Neural cell (in vitro differentiated cells): ENCODE measurements at regions not wholly inside any gene's neighbourhood (a gene's known extent, or its start where the extent isn't known, plus 50 kb on each side); places are given as distances from the start of the nearest gene placed in this dataset.

Experiments
- H2AFZ ChIP-seq: fragments of 200-600, 300-800 bp; sonication (generic), shearing (Covaris generic); 2 replicates; pipeline ENCODE4 v1.6.0; 2014; ENCODE audit warnings: low read depth, mild to moderate bottlenecking, antibody characterized with exemption, low read length, moderate library complexity
- H3F3A ChIP-seq: fragments of 200-600 bp; shearing (Covaris generic); 2 replicates; pipeline ENCODE4 v1.6.1; 2016; ENCODE audit warnings: mild to moderate bottlenecking, moderate library complexity, mixed read lengths, antibody characterized with exemption, low read length; ENCODE audit not compliant: insufficient read depth, poor library complexity, severe bottlenecking
- H3K27ac ChIP-seq: fragments of 200-600, 300-800 bp; sonication (generic), shearing (Covaris generic); 2 replicates; pipeline ENCODE4 v1.5.1; 2014; ENCODE audit warnings: mild to moderate bottlenecking, low read length, moderate library complexity
- H3K27me3 ChIP-seq: fragments of 300-800, 200-600 bp; sonication (generic), shearing (Covaris generic); 2 replicates; pipeline ENCODE4 v1.6.0; 2014; ENCODE audit warnings: mild to moderate bottlenecking, low read depth, low read length, moderate library complexity; ENCODE audit not compliant: insufficient read depth
- H3K36me3 ChIP-seq: fragments of 300-800, 200-600 bp; sonication (generic), shearing (Covaris generic); 2 replicates; pipeline ENCODE4 v1.5.1; 2014; ENCODE audit warnings: mild to moderate bottlenecking, antibody characterized with exemption, low read length, moderate library complexity; ENCODE audit not compliant: insufficient read depth
- H3K4me2 ChIP-seq: fragments of 300-800, 200-600 bp; sonication (generic), shearing (Covaris generic); 2 replicates; pipeline ENCODE4 v1.6.0; 2014; ENCODE audit warnings: mild to moderate bottlenecking, low read length
- H3K4me3 ChIP-seq: fragments of 300-800, 200-600 bp; sonication (generic), shearing (Covaris generic); 2 replicates; pipeline ENCODE4 v1.5.1; 2014; ENCODE audit warnings: mild to moderate bottlenecking, low read length, moderate library complexity
- H3K79me2 ChIP-seq: fragments of 200-600 bp; shearing (Covaris generic); replicated peaks from 2 replicates; pipeline ENCODE4 v1.6.0; 2014; ENCODE audit warnings: mild to moderate bottlenecking, low read length, moderate library complexity; ENCODE audit not compliant: insufficient read depth
- H3K9ac ChIP-seq: fragments of 300-800, 200-600 bp; sonication (generic), shearing (Covaris generic); 2 replicates; pipeline ENCODE4 v1.6.1; 2016; ENCODE audit warnings: mild to moderate bottlenecking, low read length, mixed read lengths
- H3K9me2 ChIP-seq: fragments of 200-600 bp; shearing (Covaris generic); 2 replicates; pipeline ENCODE4 v1.6.1; 2016; ENCODE audit warnings: mild to moderate bottlenecking, low read length, mixed read lengths; ENCODE audit not compliant: insufficient read depth
- H3K9me3 ChIP-seq: fragments of 200-600, 300-800 bp; sonication (generic), shearing (Covaris generic); 2 replicates; pipeline ENCODE4 v1.6.1; 2016; ENCODE audit warnings: mild to moderate bottlenecking, mixed run types, low read length, moderate library complexity, mixed read lengths
- H4K20me1 ChIP-seq: fragments of 200-600 bp; shearing (Covaris generic); 2 replicates; pipeline ENCODE4 v1.6.1; 2016; ENCODE audit warnings: mild to moderate bottlenecking, mixed run types; ENCODE audit not compliant: insufficient read depth
- CTCF ChIP-seq: fragments of 450-650 bp; IDR thresholded peaks from 2 replicates; pipeline ENCODE4 v1.5.1; 2014; ENCODE audit warnings: antibody characterized with exemption, mild to moderate bottlenecking, moderate library complexity; ENCODE audit not compliant: poor library complexity, severe bottlenecking
- EP300 ChIP-seq: fragments of 450-650 bp; conservative IDR thresholded peaks from 2 replicates; pipeline ENCODE4 v1.6.1; 2014; ENCODE audit warnings: antibody characterized with exemption, mild to moderate bottlenecking, moderate library complexity; ENCODE audit not compliant: poor library complexity, severe bottlenecking
- EZH2 ChIP-seq: fragments of 200-600, 300-800 bp; shearing (Covaris generic), sonication (generic); IDR thresholded peaks from 2 replicates; pipeline ENCODE4 v1.6.1; 2014; ENCODE audit warnings: antibody characterized with exemption, low read length, borderline replicate concordance, mild to moderate bottlenecking; ENCODE audit not compliant: insufficient read depth, poor library complexity, severe bottlenecking
- MXI1 ChIP-seq: fragments of 450-650 bp; conservative IDR thresholded peaks from 2 replicates; pipeline ENCODE4 v1.6.1; 2014; ENCODE audit warnings: antibody characterized with exemption, mild to moderate bottlenecking; ENCODE audit not compliant: poor library complexity, severe bottlenecking
- POLR2AphosphoS5 ChIP-seq: IDR thresholded peaks from 2 replicates; pipeline ENCODE4 v1.6.1; 2012
- RAD21 ChIP-seq: fragments of 450-650 bp; conservative IDR thresholded peaks from 2 replicates; pipeline ENCODE4 v1.6.1; 2014; ENCODE audit warnings: antibody characterized with exemption, mild to moderate bottlenecking, moderate library complexity
- SMC3 ChIP-seq: fragments of 450-650 bp; conservative IDR thresholded peaks from 2 replicates; pipeline ENCODE4 v1.6.1; 2014; ENCODE audit warnings: antibody characterized with exemption, mild to moderate bottlenecking, moderate library complexity; ENCODE audit not compliant: poor library complexity
- TAF1 ChIP-seq: IDR thresholded peaks from 2 replicates; pipeline ENCODE4 v1.6.1; 2012; ENCODE audit warnings: low read depth

- no peaks in the 10 kb centered on the region for H3K9me2 ChIP-seq
- H3K4me3 ChIP-seq = peak overlapping the region; percentile 50
- H3K9me3 ChIP-seq = no peaks in the 10 kb centered on the region
- H3K27me3 ChIP-seq = no peaks in the 10 kb centered on the region
- peak overlapping the region; percentile 91 for H3K27ac ChIP-seq
- H3F3A ChIP-seq = peaks cover 5% of the 10 kb centered on the region
- no peaks in the 10 kb centered on the region for H3K36me3 ChIP-seq
- peak overlapping the region; percentile 46 for H3K4me2 ChIP-seq
- peak overlapping the region; percentile 6 for H2AFZ ChIP-seq
- no peaks in the 10 kb centered on the region for H3K79me2 ChIP-seq
- H4K20me1 ChIP-seq = no peaks in the 10 kb centered on the region
- H3K9ac ChIP-seq = peak overlapping the region; percentile 54
- TF ChIP-seq CTCF = no peak
- TF ChIP-seq RAD21 = no peak
- no peak for TF ChIP-seq TAF1
- no peak for TF ChIP-seq EZH2
- TF ChIP-seq MXI1 = no peak
- no peak for TF ChIP-seq POLR2AphosphoS5
- TF ChIP-seq EP300 = no peak
- TF ChIP-seq SMC3 = no peak
Measured at GRCh38 chr5:58121391-58121790, 338.5 kb downstream of the PLK2 start.

DNA sequence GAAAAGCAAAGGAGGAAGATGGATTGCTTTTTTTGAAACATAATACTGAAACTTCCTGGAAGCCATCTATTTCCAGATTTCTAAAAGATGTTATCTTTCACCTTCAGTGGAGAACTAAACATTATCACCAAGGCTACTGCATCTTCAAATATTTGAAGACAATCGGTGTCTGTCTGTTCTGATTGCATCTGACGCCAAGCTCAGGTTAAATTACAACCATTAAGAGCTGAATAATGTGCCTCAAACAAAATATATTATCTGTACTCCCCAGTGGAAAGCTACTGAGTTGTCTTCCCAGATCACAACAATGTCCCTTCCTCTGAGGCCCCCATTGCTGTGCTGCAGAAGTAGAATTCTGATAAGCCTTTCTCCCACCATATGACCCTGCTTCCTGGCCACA is 342.3 kb downstream of the PLK2 start:
- Histone ChIP-seq H2AFZ (no peak overlapping the region), H3F3A (no peaks in the 10 kb centered on the region), H4K20me1 (no peaks in the 10 kb centered on the region), H3K4me2 (no peak overlapping the region), H3K36me3 (no peaks in the 10 kb centered on the region), H3K79me2 (no peaks in the 10 kb centered on the region), H3K27ac (peak overlapping the region; percentile 40), H3K4me3 (peak overlapping the region; percentile 4), H3K27me3 (no peaks in the 10 kb centered on the region), H3K9ac (no peak overlapping the region), H3K9me2 (no peaks in the 10 kb centered on the region), H3K9me3 (no peaks in the 10 kb centered on the region)
- no peak for TF ChIP-seq MXI1
- no peak for TF ChIP-seq POLR2AphosphoS5
- peak; percentile 37 for TF ChIP-seq EP300

GRCh38 chr5:58116346-58116745 is 343.5 kb downstream of the PLK2 start:
- no peaks in the 10 kb centered on the region for H3K9me3 ChIP-seq
- H3F3A ChIP-seq = no peaks in the 10 kb centered on the region
- TF ChIP-seq CTCF (no peak), POLR2AphosphoS5 (no peak), RAD21 (no peak), SMC3 (no peak)
- no peak overlapping the region for H3K4me2 ChIP-seq
- no peaks in the 10 kb centered on the region for H3K27me3 ChIP-seq
- H3K27ac ChIP-seq = no peak overlapping the region
- H2AFZ ChIP-seq = no peak overlapping the region
- H3K36me3 ChIP-seq = no peaks in the 10 kb centered on the region
- no peaks in the 10 kb centered on the region for H3K9me2 ChIP-seq
- H3K9ac ChIP-seq = no peak overlapping the region
- H3K4me3 ChIP-seq = no peak overlapping the region
- H4K20me1 ChIP-seq = no peaks in the 10 kb centered on the region
- H3K79me2 ChIP-seq = no peaks in the 10 kb centered on the region
